ENCODE measurements at regions not wholly inside any gene's neighbourhood (a gene's known extent, or its start where the extent isn't known, plus 50 kb on each side); places are given as distances from the start of the nearest gene placed in this dataset.
"Not testable (repeated sequence)": the region's sequence is repeated elsewhere in the genome, so short reads cannot be mapped to it uniquely, and the experiment has no call there.

GRCh38 chr2:131641414-131642206, 113.9 kb downstream of the CCDC74A start:
- Mint-ChIP-seq H3K36me3 (no peaks in the 10 kb centered on the region), H3K4me3 (no peak overlapping the region), H3K4me1 (no peaks in the 10 kb centered on the region), H3K27me3 (peaks cover 37% of the 10 kb centered on the region), H3K27ac (no peak overlapping the region), H3K9me3 (no peaks in the 10 kb centered on the region)
- Histone ChIP-seq H3K4me3 (ENCODE audit: low read depth, low read length) (no peak overlapping the region), H3K36me3 (ENCODE audit: control insufficient read depth, insufficient read depth, low read length) (no peaks in the 10 kb centered on the region), H3K4me1 (ENCODE audit: control insufficient read depth, insufficient read depth, low read length, poor library complexity, severe bottlenecking) (no peaks in the 10 kb centered on the region), H3K27me3 (ENCODE audit: control insufficient read depth, insufficient read depth, low read length) (peaks cover 5% of the 10 kb centered on the region), H3K9me3 (ENCODE audit: control insufficient read depth in 2 of 2, low read length in 2 of 2) (no peaks in the 10 kb centered on the region), H3K27ac (ENCODE audit: insufficient read depth, low read length, poor library complexity, severe bottlenecking) (no peak overlapping the region)
- DNase-seq (no peak), ATAC-seq (ENCODE audit: low read depth in 2 of 2) (no peak)

- H3K27ac Mint-ChIP-seq; H3K9me3 ChIP-seq (ENCODE audit: control insufficient read depth in 2 of 2, low read length in 2 of 2); H3K4me1 Mint-ChIP-seq; H3K27me3 ChIP-seq (ENCODE audit: control insufficient read depth, insufficient read depth, low read length); H3K4me1 ChIP-seq (ENCODE audit: control insufficient read depth, insufficient read depth, low read length, poor library complexity, severe bottlenecking); ATAC-seq (ENCODE audit: low read depth in 2 of 2); H3K9me3 Mint-ChIP-seq; H3K4me3 ChIP-seq (ENCODE audit: low read depth, low read length); H3K36me3 Mint-ChIP-seq; H3K27ac ChIP-seq (ENCODE audit: insufficient read depth, low read length, poor library complexity, severe bottlenecking); DNase-seq; H3K4me3 Mint-ChIP-seq; H3K36me3 ChIP-seq (ENCODE audit: control insufficient read depth, insufficient read depth, low read length): not testable (repeated sequence)
- H3K27me3 Mint-ChIP-seq, result peaks cover 37% of the 10 kb centered on the region
Measured at GRCh38 chr2:131643180-131643579, 115.5 kb downstream of the CCDC74A start.

GRCh38 chr2:131645177-131645765, 117.6 kb downstream of the CCDC74A start:
- DNase-seq (no peak), ATAC-seq (ENCODE audit: low read depth in 2 of 2) (no peak)
- Histone ChIP-seq H3K4me1 (ENCODE audit: control insufficient read depth, insufficient read depth, low read length, poor library complexity, severe bottlenecking) (no peaks in the 10 kb centered on the region), H3K36me3 (ENCODE audit: control insufficient read depth, insufficient read depth, low read length) (no peaks in the 10 kb centered on the region), H3K9me3 (ENCODE audit: control insufficient read depth in 2 of 2, low read length in 2 of 2) (no peaks in the 10 kb centered on the region), H3K27me3 (ENCODE audit: control insufficient read depth, insufficient read depth, low read length) (peaks cover 8% of the 10 kb centered on the region), H3K27ac (ENCODE audit: insufficient read depth, low read length, poor library complexity, severe bottlenecking) (no peak overlapping the region), H3K4me3 (ENCODE audit: low read depth, low read length) (no peak overlapping the region)
- Mint-ChIP-seq H3K36me3 (no peaks in the 10 kb centered on the region), H3K27ac (no peak overlapping the region), H3K27me3 (peaks cover 35% of the 10 kb centered on the region), H3K4me3 (no peak overlapping the region), H3K9me3 (no peaks in the 10 kb centered on the region), H3K4me1 (no peaks in the 10 kb centered on the region)

DNA sequence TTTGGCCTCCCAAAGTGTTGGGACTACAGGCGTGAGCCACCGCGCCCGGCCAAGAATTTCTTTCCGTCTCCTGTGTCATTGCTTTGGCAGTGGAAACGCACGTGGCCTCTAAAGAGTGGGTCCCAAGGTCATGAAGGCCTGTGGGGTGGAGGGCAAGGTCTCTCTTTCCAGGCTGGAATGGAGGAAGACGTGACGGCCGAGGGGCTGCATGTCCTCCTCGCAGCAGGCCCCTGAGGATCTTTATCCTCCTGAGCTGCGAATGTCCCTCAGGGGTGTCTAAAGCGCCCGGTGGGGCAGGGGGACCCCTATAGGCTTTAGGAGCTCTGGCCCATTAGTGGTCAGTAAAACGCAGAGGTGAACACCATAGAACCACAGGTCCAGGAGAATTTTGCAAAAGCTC, 118.5 kb downstream of the CCDC74A start:
- ATAC-seq (ENCODE audit: low read depth in 2 of 2); H3K36me3 Mint-ChIP-seq; H3K4me1 ChIP-seq (ENCODE audit: control insufficient read depth, insufficient read depth, low read length, poor library complexity, severe bottlenecking); H3K36me3 ChIP-seq (ENCODE audit: control insufficient read depth, insufficient read depth, low read length); H3K27ac Mint-ChIP-seq; H3K9me3 Mint-ChIP-seq; H3K27ac ChIP-seq (ENCODE audit: insufficient read depth, low read length, poor library complexity, severe bottlenecking); H3K4me1 Mint-ChIP-seq; DNase-seq; H3K4me3 ChIP-seq (ENCODE audit: low read depth, low read length); H3K27me3 ChIP-seq (ENCODE audit: control insufficient read depth, insufficient read depth, low read length); H3K4me3 Mint-ChIP-seq; H3K9me3 ChIP-seq (ENCODE audit: control insufficient read depth in 2 of 2, low read length in 2 of 2): not testable (repeated sequence)
- peaks cover 35% of the 10 kb centered on the region for H3K27me3 Mint-ChIP-seq

GRCh38 chr2:131646669-131647297, 119.1 kb downstream of the CCDC74A start:
- Mint-ChIP-seq H3K27me3 (peaks cover 31% of the 10 kb centered on the region), H3K4me1 (no peaks in the 10 kb centered on the region), H3K36me3 (no peaks in the 10 kb centered on the region), H3K9me3 (no peaks in the 10 kb centered on the region), H3K4me3 (no peak overlapping the region), H3K27ac (no peak overlapping the region)
- no peak overlapping the region for H3K4me3 ChIP-seq (ENCODE audit: low read depth, low read length)
- ATAC-seq (ENCODE audit: low read depth in 2 of 2) (no peak), DNase-seq (no peak)
- no peak overlapping the region for H3K27ac ChIP-seq (ENCODE audit: insufficient read depth, low read length, poor library complexity, severe bottlenecking)
- no peaks in the 10 kb centered on the region for H3K4me1 ChIP-seq (ENCODE audit: control insufficient read depth, insufficient read depth, low read length, poor library complexity, severe bottlenecking)
- no peaks in the 10 kb centered on the region for H3K36me3 ChIP-seq (ENCODE audit: control insufficient read depth, insufficient read depth, low read length)
- H3K9me3 ChIP-seq (ENCODE audit: control insufficient read depth in 2 of 2, low read length in 2 of 2), result no peaks in the 10 kb centered on the region
- peaks cover 5% of the 10 kb centered on the region for H3K27me3 ChIP-seq (ENCODE audit: control insufficient read depth, insufficient read depth, low read length)

DNA sequence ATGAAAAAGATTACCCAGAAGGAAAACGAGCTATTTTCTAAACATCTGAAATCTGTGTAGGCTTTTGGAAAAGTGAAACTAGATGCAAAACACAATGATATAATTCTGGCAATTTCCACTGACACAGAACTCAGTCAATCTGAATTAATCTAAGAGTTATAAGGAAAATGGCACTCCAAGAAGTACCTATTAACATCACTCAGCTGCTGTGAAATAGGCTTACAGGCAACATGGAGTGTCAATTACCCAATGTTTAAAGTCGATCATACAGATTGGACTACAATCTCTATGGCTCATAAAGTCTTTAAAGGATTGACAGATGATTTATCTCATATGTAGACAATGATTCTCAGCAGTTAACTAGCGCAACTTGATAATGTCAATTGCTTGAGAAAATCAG, 120.9 kb downstream of the CCDC74A start:
- not testable (repeated sequence) for H3K4me1 Mint-ChIP-seq; H3K36me3 ChIP-seq (ENCODE audit: control insufficient read depth, insufficient read depth, low read length)

DNA sequence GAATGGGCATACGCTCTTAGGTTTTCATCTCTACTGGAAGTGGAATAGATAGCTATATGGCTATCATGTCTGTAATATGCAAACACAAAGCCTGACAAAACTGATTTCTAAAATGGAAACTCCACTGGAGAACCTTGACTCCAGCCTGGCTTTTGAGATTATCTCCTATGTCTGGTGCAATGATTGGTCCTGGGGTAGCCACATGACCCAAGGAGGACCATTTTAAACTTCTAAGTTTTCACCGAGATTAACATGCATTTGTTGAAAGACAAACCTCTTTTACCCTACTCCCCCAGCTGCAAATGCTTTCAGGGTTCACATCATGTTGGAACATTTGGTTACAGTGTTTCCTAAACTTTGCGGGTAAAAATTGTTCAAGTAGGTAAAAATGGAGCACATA, 124.6 kb downstream of the CCDC74A start:
- not testable (repeated sequence) for DNase-seq; H3K27me3 ChIP-seq (ENCODE audit: control insufficient read depth, insufficient read depth, low read length); H3K36me3 Mint-ChIP-seq; H3K27ac ChIP-seq (ENCODE audit: insufficient read depth, low read length, poor library complexity, severe bottlenecking); H3K4me1 ChIP-seq (ENCODE audit: control insufficient read depth, insufficient read depth, low read length, poor library complexity, severe bottlenecking); H3K4me3 Mint-ChIP-seq; H3K9me3 ChIP-seq (ENCODE audit: control insufficient read depth in 2 of 2, low read length in 2 of 2); ATAC-seq (ENCODE audit: low read depth in 2 of 2); H3K9me3 Mint-ChIP-seq; H3K4me1 Mint-ChIP-seq; H3K36me3 ChIP-seq (ENCODE audit: control insufficient read depth, insufficient read depth, low read length); H3K27ac Mint-ChIP-seq; H3K4me3 ChIP-seq (ENCODE audit: low read depth, low read length)
- peaks cover 29% of the 10 kb centered on the region for H3K27me3 Mint-ChIP-seq

More for the DNA sequence above, 120.9 kb downstream of the CCDC74A start:
- H3K27me3 Mint-ChIP-seq, result peaks cover 25% of the 10 kb centered on the region
- H3K4me3 ChIP-seq (ENCODE audit: low read depth, low read length); H3K27me3 ChIP-seq (ENCODE audit: control insufficient read depth, insufficient read depth, low read length); H3K27ac Mint-ChIP-seq; ATAC-seq (ENCODE audit: low read depth in 2 of 2); H3K9me3 Mint-ChIP-seq; H3K36me3 Mint-ChIP-seq; H3K27ac ChIP-seq (ENCODE audit: insufficient read depth, low read length, poor library complexity, severe bottlenecking); H3K4me3 Mint-ChIP-seq; H3K9me3 ChIP-seq (ENCODE audit: control insufficient read depth in 2 of 2, low read length in 2 of 2); DNase-seq; H3K4me1 ChIP-seq (ENCODE audit: control insufficient read depth, insufficient read depth, low read length, poor library complexity, severe bottlenecking): not testable (repeated sequence)

DNA sequence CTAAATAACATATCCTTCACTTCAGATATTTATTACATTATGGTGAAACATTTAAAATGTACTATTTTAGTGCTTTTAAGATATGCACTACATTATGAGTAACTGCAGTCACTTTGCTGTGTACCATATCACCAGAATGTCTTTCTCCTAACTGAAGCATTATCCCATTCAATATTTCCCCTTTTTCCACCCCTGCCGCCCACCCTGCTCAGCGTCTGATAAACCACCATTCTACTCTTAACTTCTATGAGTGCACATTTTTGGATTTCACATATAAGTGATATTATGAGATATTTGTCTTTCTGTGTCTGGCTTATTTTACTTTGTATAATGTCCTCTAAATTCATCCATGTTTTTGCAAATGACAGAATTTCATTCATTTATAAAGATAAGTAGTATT, 126.4 kb downstream of the CCDC74A start:
- peaks cover 29% of the 10 kb centered on the region for H3K27me3 Mint-ChIP-seq
- H3K4me3 ChIP-seq (ENCODE audit: low read depth, low read length), result not testable (repeated sequence)

More for the DNA sequence above, 126.4 kb downstream of the CCDC74A start:
- not testable (repeated sequence) for H3K27ac ChIP-seq (ENCODE audit: insufficient read depth, low read length, poor library complexity, severe bottlenecking); DNase-seq; H3K36me3 Mint-ChIP-seq; H3K27me3 ChIP-seq (ENCODE audit: control insufficient read depth, insufficient read depth, low read length); H3K36me3 ChIP-seq (ENCODE audit: control insufficient read depth, insufficient read depth, low read length); H3K9me3 ChIP-seq (ENCODE audit: control insufficient read depth in 2 of 2, low read length in 2 of 2); H3K9me3 Mint-ChIP-seq; H3K4me3 Mint-ChIP-seq; H3K4me1 Mint-ChIP-seq; ATAC-seq (ENCODE audit: low read depth in 2 of 2); H3K27ac Mint-ChIP-seq; H3K4me1 ChIP-seq (ENCODE audit: control insufficient read depth, insufficient read depth, low read length, poor library complexity, severe bottlenecking)
